WTC11 (cell line): ENCODE measurements at regions not wholly inside any gene's neighbourhood (a gene's known extent, or its start where the extent isn't known, plus 50 kb on each side); places are given as distances from the start of the nearest gene placed in this dataset.
A peak's percentile ranks its signal among the peaks of the same experiment; 100 is the strongest.

Source experiments
- AR ChIP-seq: fragments of 250-450 bp; sonication (Bioruptor Pico); IDR thresholded peaks from 2 replicates; pipeline ENCODE4 v1.9.0; 2021; ENCODE audit warnings: mild to moderate bottlenecking
- ARID4B ChIP-seq: sonication (generic); formaldehyde crosslinking; IDR thresholded peaks from 2 replicates; pipeline ENCODE4 v1.8.0; 2023; ENCODE audit warnings: missing genetic modification reagents, mild to moderate bottlenecking, borderline replicate concordance
- ATF3 ChIP-seq: sonication (generic); formaldehyde crosslinking; conservative IDR thresholded peaks from 2 replicates; pipeline ENCODE4 v1.8.1; 2022; ENCODE audit warnings: mild to moderate bottlenecking, missing genetic modification reagents
- ATF6 ChIP-seq: sonication (generic); formaldehyde crosslinking; IDR thresholded peaks from 2 replicates; pipeline ENCODE4 v1.8.1; 2023; ENCODE audit warnings: mild to moderate bottlenecking, missing genetic modification reagents
- E2F4 ChIP-seq: sonication (generic); formaldehyde crosslinking; IDR thresholded peaks from 2 replicates; pipeline ENCODE4 v1.8.1; 2022; ENCODE audit warnings: low read depth, mild to moderate bottlenecking, moderate library complexity, missing genetic modification reagents, borderline replicate concordance
- ERG ChIP-seq: fragments of 250-450 bp; sonication (Bioruptor Pico); IDR thresholded peaks from 2 replicates; pipeline ENCODE4 v1.8.0; 2021; ENCODE audit warnings: mild to moderate bottlenecking
- ESRRA ChIP-seq: sonication (generic); formaldehyde crosslinking; IDR thresholded peaks from 2 replicates; pipeline ENCODE4 v1.8.1; 2022; ENCODE audit warnings: mild to moderate bottlenecking, missing genetic modification reagents, borderline replicate concordance
- FOXK1 ChIP-seq: sonication (generic); formaldehyde crosslinking; IDR thresholded peaks from 2 replicates; pipeline ENCODE4 v1.8.0; 2022; ENCODE audit warnings: mild to moderate bottlenecking, moderate library complexity, missing genetic modification reagents
- GRHL2 ChIP-seq: fragments of 250-450 bp; sonication (Bioruptor Pico); IDR thresholded peaks from 2 replicates; pipeline ENCODE4 v1.8.0; 2022; ENCODE audit warnings: mild to moderate bottlenecking, moderate library complexity; ENCODE audit not compliant: insufficient replicate concordance, severe bottlenecking
- IRF2 ChIP-seq: sonication (generic); formaldehyde crosslinking; IDR thresholded peaks from 2 replicates; pipeline ENCODE4 v1.8.0; 2022; ENCODE audit warnings: low read depth, missing genetic modification reagents, borderline replicate concordance
- MAX ChIP-seq: sonication (generic); formaldehyde crosslinking; IDR thresholded peaks from 2 replicates; pipeline ENCODE4 v1.8.0; 2022; ENCODE audit warnings: mild to moderate bottlenecking, missing genetic modification reagents
- NFE2L1 ChIP-seq: sonication (generic); formaldehyde crosslinking; IDR thresholded peaks from 2 replicates; pipeline ENCODE4 v1.8.1; 2023; ENCODE audit warnings: missing genetic modification reagents
- NR3C1 ChIP-seq: sonication (generic); formaldehyde crosslinking; conservative IDR thresholded peaks from 2 replicates; pipeline ENCODE4 v1.8.1; 2023; ENCODE audit warnings: low read depth, mild to moderate bottlenecking, missing genetic modification reagents
- RELA ChIP-seq: sonication (generic); formaldehyde crosslinking; IDR thresholded peaks from 2 replicates; pipeline ENCODE4 v1.8.1; 2022; ENCODE audit warnings: missing genetic modification reagents, mild to moderate bottlenecking, borderline replicate concordance
- SMAD4 ChIP-seq: sonication (generic); formaldehyde crosslinking; IDR thresholded peaks from 2 replicates; pipeline ENCODE4 v1.8.0; 2022; ENCODE audit warnings: mild to moderate bottlenecking, missing genetic modification reagents
- TEAD1 ChIP-seq: sonication (generic); formaldehyde crosslinking; IDR thresholded peaks from 2 replicates; pipeline ENCODE4 v1.8.0; 2022; ENCODE audit warnings: mild to moderate bottlenecking, missing genetic modification reagents
- ZNF263 ChIP-seq: sonication (generic); formaldehyde crosslinking; IDR thresholded peaks from 2 replicates; pipeline ENCODE4 v1.8.1; 2022; ENCODE audit warnings: low read depth, mild to moderate bottlenecking, moderate library complexity, missing genetic modification reagents
- ZNF396 ChIP-seq: fragments of 250-450 bp; sonication (Bioruptor Pico); IDR thresholded peaks from 2 replicates; pipeline ENCODE4 v1.8.0; 2021; ENCODE audit warnings: mild to moderate bottlenecking, moderate library complexity, borderline replicate concordance
- ZNF423 ChIP-seq: fragments of 250-450 bp; sonication (Bioruptor Pico); IDR thresholded peaks from 2 replicates; pipeline ENCODE4 v2.1.2; 2022; ENCODE audit warnings: mild to moderate bottlenecking, moderate library complexity
- ZNF532 ChIP-seq: fragments of 250-450 bp; sonication (Bioruptor Pico); IDR thresholded peaks from 2 replicates; pipeline ENCODE4 v1.9.0; 2021; ENCODE audit warnings: mild to moderate bottlenecking, borderline replicate concordance
- ZNF671 ChIP-seq: fragments of 250-450 bp; sonication (Bioruptor Pico); IDR thresholded peaks from 2 replicates; pipeline ENCODE4 v1.8.0; 2021; ENCODE audit warnings: mild to moderate bottlenecking

- TF ChIP-seq ARID4B (CRISPR knock-in tag) (no peak), E2F4 (no peak), GRHL2 (CRISPR knock-in tag) (no peak), FOXK1 (CRISPR knock-in tag) (peak; percentile 25; the same call in 1 of the 2 replicates), ERG (0 out of 2 replicates have a peak, but pooled peaks have one; percentile 52), ZNF532 (CRISPR knock-in tag) (no peak), ATF6 (CRISPR knock-in tag) (no peak), SMAD4 (no peak), ZNF671 (CRISPR knock-in tag) (no peak), ZNF396 (CRISPR knock-in tag) (no peak), MAX (CRISPR knock-in tag) (no peak), NFE2L1 (CRISPR knock-in tag) (no peak), IRF2 (CRISPR knock-in tag) (no peak), AR (CRISPR knock-in tag) (no peak), ATF3 (no peak), TEAD1 (CRISPR knock-in tag) (peak; percentile 20; the same call in 1 of the 2 replicates), ZNF423 (CRISPR knock-in tag) (peak; percentile 54; the same call in 1 of the 2 replicates), RELA (no peak), NR3C1 (CRISPR knock-in tag) (no peak), ESRRA (CRISPR knock-in tag) (no peak), ZNF263 (no peak)
Measured at GRCh38 chr10:25766687-25767221, 167.3 kb upstream of the MYO3A start (continued).
